Activated naive CD4-positive, alpha-beta T cell (primary cell): ENCODE measurements at regions not wholly inside any gene's neighbourhood (a gene's known extent, or its start where the extent isn't known, plus 50 kb on each side); places are given as distances from the start of the nearest gene placed in this dataset.
"Not testable (repeated sequence)": the region's sequence is repeated elsewhere in the genome, so short reads cannot be mapped to it uniquely, and the experiment has no call there.

ENCODE experiments used
- DNase-seq, 4 experiments: peaks; one replicate each; lab custom pipeline; 2025; lab: John Stamatoyannopoulos, UW

DNA sequence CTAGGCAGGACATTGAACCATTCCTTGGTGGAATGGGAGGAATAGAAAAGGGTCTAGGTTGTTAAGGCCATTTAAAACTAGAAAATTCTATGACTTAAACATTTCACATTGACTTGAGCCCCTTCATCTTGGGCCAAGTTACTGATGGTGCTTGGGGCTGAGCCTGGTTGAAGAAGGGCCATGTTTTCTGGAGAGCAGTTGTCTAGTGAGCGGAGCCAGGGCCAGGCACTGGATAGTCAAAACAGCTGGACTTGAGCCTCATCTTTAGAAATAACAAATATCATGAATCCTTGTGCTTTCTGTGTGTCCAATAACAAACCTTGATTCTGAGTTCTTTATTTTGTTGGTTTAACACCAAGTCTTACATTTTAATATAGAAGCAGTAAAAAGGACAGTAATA, 134.6 kb upstream of the TCF21 start:
- no peak for DNase-seq

DNA sequence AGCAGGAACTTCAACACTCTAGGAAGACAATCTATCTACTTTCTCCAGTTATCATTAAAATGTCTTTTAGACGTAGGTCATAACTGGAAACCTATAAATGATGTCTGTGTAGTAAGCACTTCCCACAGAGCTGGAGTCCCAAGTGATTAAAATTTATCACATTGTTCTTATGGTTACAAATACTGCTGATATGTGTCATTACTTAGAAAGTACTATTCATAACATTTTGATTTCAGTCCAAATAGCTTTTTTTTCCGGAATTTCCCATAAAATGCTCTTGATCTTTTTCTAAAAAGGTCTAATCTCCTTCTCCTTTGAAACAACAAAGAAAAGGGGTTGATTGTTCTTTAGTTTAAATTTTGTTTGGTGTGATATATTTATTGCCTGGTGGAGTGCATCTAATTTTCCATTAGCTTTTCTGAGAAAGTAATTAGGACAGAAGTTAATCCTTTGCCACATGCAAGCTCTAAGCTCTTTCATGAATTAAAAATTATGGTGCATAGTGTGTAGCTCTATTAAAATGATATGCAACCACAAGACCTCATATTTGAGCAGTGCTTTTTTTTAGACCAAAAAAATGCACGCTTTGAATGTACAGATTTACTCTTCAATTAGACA, 132.7 kb upstream of the TCF21 start:
- no peak for DNase-seq

DNA sequence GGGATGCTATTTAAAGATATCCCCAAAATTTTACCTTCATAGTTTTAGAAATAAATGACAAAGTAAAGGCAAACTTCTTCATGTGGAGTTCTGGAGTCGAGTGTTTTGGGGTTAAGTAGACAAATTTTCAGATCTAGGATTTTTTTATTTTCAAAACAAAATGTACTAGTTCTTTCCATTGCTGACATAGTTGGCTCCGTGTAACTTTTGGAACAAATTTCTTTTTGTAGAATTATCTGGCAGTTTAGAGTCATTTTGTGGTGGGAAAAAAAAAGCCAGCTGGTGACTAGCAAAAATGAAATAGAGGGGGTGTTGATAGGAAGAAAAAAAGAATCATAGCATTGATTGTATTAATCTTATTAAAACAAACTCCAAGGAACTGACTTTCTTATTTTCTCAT, 131.6 kb upstream of the TCF21 start:
- no peak for DNase-seq

DNA sequence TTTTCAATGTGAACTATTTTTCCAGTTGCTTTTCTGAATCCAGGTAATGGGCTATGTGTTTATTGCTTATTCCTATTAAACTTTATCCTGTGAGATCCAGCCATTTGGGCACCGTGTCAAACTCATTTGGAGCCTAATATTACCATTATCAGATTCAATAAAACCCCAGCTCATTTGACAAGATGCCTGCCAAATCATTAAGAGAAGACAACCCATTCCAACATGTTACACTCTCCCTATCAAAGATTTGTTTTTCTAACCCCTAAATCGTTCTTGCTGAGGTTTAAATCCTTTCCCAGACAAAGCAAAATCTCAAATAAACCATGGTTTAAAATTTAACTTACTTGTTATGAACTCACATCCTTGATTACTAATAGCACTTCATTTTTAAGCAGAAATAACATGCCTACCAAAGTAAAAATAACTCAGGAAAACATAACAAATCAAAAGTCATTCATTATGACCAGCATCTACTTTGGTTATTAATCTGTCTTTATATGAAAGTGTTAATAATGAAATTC, 130.0 kb upstream of the TCF21 start:
- DNase-seq: no peak

DNA sequence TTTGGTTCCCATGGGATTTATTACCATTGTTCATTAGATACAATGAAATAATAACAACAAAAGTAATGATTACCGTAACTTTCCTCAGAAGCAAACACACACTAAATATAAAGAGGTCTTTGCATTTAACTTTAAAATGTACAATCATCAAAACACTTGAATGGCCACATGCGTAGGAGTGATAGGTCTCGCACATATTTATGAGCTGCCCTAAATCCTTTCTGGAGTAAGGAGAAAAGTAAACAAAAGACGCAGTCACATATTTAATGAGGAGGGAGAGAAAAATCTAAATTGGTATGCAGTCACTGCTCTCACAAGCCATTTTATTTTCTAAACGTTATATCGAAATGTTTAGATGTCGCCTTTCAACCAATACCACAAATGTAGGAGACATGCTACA, 129.4 kb upstream of the TCF21 start:
- no peak for DNase-seq

DNA sequence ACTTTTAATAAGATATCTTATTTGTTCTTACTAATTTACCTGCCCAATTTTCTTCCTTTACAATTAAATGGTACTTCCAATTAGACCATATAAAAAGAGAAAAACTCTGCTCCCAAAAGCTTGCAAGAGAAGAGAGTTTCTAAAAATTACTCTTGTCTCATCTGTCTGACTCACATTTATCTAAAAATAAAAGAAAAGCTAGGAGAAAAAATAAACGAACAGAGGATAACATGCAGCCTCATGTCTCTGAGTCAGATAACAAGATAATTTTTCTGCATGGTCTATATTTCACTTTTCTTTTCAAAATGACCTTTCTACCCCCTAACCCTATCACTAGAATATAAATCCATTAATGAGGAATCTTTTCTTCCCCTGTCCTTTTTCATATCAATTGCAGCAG, 127.2 kb upstream of the TCF21 start:
- no peak for DNase-seq

DNA sequence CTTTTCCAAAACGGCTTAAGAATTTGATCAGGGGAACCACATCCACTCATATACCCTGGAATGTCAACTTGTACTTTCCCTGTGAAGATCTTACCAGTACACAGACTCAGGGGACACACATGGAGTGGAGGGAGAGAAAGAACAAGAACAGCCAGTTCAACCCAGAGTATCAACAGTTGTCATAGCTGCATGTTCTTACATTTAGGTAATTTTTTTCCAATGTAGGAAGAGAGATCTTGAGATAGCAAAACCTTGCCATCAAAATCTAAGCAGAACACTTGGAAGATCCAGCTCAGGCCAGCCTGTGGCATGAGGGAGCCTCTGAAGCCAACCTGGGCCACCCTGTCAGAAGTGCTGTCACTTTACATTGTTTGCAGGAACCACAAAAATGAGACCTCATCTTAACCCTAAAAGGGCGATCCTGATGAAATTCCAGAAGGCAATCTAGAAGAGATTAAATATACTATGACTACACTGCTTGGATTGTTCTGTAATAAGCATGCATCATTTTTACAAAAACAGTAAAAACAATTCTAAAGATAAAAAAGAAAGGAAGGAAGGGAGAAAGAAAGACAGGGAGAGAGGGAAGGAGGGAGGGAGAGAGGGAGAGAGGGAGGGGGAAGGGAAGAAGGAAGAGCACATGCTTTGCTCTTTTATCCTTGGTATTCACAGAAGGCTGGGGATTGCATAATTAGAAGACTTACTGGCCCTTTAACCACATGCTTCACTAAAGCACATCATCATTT, 124.7 kb upstream of the TCF21 start:
- DNase-seq: no peak

DNA sequence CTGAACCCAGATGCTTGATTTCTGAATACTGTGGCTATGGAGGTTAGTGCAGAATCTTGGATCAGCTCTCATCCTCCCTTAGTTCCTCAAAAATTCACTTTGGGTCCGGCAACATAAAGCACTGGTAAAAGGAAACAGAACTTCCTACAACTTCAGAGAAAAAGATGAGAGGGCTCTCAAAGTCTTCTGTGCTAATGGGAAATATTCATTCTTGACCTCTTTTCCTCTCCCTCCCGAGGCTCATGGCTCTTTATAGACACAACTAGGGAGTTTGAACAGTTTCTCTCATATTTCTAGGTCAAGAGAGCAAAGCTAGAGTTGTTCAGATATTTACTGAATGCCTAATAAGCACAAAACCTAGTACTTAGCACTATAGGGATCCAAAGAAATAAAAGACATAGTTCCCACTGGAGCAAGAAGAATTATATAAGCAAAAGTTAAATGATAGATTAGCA, 124.1 kb upstream of the TCF21 start:
- DNase-seq: no peak

DNA sequence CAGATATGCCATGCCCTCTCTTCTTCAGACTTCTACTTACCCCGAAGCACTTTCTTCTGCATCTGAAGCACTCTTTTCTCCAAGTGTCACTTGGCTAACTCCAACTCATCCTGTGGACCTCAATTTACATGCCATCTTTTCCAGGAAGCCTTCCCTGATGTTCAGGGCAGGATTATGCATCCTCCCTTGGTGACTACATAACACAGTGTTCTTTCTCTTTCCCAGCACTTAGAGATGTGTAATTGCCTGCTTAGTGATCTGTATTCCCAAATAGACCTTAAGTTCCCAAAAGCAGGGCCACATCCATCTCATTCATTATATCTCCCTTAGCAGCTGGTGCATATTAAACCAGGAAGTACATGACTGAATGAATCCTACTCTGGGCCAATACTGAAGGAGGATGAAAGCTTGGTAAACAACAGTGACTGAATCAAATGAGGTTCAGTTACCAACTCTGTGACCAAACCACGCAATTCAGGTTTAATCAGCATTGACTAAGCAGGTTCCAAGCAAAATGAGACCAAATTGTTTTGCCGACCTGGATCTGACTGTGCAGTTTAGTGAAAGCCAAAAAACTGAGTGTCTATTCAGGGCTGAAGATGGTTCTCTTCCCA, 121.4 kb upstream of the TCF21 start:
- DNase-seq: no peak

DNA sequence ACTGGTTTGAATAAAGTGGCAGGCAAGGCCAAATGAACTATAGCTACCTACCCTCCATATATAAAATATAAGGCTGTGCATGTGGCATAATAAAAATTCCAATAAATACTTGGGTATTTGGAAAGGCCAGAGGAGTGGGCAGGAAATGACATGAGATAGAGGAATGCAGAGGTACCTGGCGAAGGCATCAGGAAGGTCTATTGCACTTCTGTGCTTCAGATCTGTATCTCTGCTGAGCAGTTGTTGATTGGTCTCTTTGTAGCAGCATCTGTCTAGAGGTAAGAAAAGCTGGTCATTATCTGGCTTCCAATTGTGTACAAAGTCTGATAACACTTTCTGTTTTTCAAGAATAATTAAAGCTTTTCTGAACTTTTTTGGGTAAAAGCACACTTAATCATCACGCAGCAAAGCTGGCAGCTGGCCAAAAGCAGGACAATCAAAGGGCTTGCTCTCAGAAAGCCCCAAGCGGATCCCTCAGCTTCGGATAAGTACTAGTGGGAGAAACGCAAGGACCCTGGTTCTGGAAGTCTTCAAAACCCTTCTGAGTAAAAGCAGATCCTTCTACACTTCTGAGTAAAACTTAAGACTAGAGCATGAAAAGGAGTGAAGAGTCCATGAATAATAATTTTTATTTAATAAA, 120.1 kb upstream of the TCF21 start:
- no peak for DNase-seq

DNA sequence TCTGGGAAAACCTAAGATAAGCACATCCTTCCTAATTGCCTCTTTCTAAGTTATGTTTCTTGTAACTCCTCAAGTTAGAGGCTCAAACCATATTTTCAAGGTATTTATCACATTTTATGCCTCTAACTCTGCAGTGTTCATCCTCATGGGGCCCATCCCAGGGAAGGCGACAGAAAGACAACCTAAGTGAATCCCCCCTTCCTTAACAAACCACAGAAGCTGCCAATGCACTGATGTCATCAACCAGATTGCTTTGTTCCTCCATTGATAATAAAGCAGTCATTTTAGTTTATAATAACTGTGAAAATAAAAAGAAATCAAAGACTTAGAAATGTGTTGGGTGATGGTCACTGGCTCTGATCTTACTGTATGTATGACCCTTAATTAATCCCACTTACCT, 119.5 kb upstream of the TCF21 start:
- DNase-seq: no peak

DNA sequence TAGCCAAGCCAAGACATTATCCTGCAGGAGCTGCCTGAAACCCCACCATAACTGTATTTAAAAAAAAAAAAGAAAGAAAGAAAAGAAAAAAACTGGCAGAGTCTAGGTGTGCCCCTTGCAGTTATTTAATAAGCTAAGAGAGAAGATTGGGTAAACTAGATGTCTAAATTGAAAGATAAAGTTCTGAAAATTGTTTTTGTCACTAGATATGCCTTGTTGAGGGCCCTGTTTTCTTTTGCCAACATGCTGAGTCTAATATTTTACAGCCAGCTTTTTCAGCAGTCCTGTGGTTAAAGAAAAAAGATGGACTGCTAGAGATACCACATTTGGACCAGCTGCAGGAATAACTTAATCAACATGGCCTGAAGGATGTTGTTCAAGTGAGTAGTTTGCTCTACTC, 116.3 kb upstream of the TCF21 start:
- no peak for DNase-seq

DNA sequence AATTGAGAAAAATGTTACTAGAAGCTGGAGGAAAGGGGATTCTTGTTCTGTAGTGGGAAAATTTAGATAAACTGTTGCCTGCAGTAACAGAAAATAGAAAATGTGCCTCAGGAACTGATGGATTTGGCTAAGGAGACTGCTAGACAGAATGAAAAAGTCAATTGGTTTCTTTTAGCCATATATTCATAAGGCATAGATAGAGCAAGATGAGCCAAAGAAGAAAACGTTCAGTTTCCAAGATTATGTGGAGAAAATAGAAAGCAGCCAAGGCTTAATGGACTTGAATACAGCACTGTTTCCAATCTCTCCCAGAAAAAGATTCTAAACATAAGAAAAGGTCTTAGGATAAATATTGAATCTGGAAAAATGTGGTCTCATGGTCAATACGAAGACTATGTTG, 115.1 kb upstream of the TCF21 start:
- no peak for DNase-seq

DNA sequence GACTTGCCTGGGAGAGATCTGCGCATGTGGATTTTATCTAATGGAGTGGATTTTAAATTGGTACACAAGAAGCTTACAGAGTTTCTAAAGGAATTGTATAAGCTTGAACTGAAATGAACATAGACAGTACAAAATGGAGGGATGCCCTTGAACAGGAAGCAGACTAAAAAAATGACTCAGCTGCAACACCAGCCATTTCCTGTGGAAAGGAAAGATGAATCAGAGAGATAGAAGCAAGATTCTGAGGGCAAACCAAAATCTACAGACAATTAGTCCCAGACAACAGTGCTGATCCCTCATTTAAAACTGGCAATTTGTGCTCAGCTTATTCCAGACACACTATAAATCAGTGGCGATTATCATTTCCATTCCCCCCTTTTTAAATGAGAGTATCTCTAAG, 114.6 kb upstream of the TCF21 start:
- DNase-seq: no peak

DNA sequence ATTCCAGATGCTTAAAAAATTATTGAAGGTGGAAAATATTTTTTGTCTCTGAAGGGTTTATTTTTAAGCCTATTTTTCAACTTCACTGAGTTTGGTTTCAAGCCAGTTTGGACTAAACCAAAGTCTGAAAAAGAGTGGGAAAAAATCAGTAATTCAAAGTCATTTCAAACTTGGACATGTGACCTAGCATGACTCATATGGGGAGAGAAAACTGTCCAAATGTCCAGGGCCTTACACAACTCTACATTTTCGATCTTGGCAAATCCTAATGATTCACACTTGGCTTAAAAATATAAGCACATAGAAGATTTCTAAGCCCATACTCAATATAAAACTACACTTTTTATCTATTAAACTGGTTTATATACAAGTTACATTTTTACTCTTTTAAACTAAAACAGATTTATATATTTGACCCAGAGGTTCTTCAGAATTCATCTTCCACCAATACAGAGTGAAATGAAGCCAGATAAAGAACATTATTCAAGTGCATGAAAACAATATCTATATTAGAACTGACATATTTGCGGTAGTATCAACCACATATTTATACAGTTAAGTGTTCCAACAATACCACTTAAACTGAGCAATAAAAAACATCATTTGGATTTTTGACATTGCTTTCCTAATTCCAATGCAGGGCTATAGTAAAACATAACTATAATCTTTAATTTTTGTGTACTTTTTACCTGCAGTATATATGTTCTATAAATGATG, 110.3 kb upstream of the TCF21 start:
- DNase-seq: no peak

DNA sequence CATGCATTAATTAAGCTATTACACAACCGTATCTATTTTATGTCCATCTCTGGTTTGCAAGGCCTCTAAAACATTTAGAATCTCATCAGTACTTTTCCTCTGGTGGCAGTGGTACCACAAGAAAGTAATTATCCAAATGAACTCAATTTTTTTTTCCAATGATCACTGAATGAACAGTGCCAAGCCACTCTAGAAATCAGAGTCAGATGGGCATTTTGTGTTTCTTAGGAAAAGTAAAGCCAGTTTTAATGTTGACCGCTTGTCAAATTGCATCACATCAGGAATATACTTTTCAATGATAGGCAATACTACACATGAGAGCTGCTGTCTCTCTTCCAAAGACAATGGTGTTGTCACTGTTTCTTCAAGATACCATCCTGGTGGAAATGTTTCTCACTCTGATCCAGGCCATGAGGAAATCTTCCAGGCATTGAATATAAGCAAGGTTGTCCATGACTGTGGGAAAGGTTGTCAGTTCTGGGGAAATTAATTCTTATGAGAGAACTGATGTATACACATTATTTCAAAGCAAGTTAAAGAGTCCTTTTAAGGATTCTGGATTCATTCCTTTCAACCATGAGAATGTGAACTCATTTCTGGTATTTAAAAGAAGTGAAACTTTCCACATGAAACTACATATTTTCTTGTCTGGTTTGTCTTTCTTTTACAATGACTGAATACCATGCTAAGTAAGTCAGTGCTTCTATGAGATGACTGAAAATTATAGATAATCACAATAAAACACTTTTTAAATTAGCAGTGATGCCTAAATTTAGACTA, 108.8 kb upstream of the TCF21 start:
- DNase-seq: no peak

DNA sequence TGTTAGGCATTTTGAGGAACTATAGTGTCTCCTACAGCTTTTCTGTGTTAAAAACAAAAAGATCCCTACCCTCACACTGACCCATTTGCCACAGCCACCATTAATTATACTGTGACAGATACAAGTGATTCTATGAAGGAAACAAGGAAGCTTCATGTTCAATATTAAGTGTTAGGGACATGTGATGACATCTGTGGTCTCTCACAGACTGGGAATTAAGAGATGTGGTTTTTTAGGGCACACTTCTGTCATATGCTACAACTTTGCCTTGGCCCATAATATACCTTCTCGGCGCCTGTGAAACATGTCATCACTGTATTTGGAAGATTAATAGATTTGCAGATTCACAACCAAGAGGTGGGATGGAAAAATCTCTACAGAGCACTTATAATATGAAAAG, 102.9 kb upstream of the TCF21 start:
- DNase-seq: no peak

DNA sequence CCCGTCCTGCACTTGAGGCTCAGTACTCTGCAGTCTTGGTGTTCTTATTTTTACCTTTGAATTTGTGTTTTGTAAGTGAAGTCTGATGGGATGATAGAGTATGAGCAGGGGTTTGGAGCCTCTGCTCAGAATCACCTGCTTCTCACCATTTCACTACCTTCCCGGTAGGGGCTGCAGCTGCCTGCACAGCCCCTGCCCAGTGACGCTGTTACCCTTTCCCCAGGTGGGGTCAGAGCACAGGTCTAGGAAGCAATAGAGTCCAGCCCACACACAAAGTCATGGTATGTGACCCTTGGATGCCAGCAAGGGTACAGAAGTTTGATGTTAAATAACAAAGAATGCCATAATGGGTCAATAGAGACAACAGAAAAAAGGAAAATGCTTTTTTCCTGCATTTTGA, 101.8 kb upstream of the TCF21 start:
- no peak for DNase-seq

DNA sequence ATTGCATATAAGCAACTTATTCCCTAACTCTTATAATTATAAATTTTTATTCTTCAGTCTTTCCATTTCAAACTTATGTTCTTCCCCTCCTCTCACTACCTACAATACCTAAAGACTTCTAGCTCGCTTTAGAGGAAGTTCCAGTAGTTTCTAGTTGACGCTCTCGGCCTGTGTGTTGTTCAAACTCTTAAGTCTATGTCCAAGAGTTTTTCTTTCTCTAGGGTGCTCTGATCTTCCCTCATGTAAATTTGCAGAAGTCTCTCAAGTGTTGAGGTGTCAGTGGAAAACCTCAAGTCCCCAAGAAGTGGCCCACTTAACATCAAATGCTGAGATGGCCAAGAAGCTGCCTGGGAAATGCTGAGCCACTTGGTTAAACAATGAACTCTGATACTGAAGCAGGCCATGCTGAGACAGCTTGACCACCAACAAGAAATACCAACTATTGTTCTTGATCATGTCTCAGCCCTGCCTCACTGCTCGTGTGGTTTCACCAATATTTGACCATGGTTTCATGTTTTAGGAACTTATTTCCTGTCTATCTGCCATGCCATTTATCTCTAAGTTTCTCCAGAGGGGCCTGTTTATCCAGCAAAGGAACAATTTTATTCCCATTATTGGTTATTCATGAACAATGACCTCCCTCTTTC, 100.9 kb upstream of the TCF21 start:
- no peak for DNase-seq

DNA sequence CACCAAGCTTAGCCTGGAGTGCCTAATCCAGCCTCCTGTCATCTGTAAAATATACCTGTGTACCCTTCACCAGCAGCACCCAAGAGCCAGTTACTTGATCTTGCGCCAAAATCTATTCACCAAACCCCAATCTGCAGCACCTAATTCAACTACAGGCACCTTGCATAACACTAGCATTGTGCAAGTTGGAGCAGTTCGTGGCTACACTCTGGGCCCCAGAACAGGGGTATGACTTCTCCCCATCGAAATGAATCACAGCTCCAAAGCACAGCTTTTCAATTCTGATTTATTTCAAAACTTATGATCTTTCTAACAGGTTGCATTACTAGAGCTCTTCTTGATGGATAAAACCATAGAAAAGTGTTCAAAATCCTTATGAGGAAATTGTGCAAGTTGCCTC, 100.4 kb upstream of the TCF21 start:
- DNase-seq: no peak

DNA sequence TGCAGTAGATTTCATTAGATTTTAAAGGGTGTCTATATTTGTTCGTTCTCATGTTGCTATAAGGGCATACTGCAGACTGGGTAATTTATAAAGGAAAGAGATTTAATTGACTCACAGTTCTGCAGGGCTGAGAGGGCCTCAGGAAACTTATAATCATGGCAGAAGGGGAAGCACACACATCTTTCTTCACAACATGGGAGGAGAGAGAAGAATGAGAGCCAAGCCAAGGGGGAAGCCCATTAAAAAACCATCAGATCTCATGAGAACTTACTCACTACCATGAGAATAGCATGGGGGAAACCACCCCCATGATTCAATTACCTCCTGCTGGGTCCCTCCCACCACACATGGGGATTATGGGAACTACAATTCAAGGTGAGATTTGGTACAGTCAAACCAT, 99.5 kb upstream of the TCF21 start:
- DNase-seq: not testable (repeated sequence)
